WTC11 (cell line): ENCODE measurements at regions not wholly inside any gene's neighbourhood (a gene's known extent, or its start where the extent isn't known, plus 50 kb on each side); places are given as distances from the start of the nearest gene placed in this dataset.

Experiments used
- ATAC-seq: fragments of 200-7000 bp; cut with Tn5 transposase; 2 replicates; pipeline ENCODE4 v1.10.0; 2021; ENCODE audit warnings: mild to moderate bottlenecking, moderate library complexity
- CTCF ChIA-PET: fragments of 300-600 bp; sonication (Branson Sonifier 250); formaldehyde crosslinking; loops from one replicate; lab custom pipeline; 2021; ENCODE audit warnings: antibody characterized with exemption; lab: Charles Lee
- POLR2A ChIA-PET: fragments of 350-600 bp; sonication (Branson Sonifier 250); formaldehyde crosslinking; loops from one replicate; lab custom pipeline; 2021; ENCODE audit warnings: antibody characterized with exemption; lab: Charles Lee
- DNase-seq: peaks from one replicate; pipeline ENCODE4 v3.0.0; 2021; ENCODE audit warnings: low spot score
- H3K27ac Mint-ChIP-seq: 2 replicates; pipeline ENCODE4 v1.8.0; 2021; ENCODE audit warnings: mixed read lengths
- H3K27me3 Mint-ChIP-seq: 2 replicates; pipeline ENCODE4 v1.8.0; 2021; ENCODE audit warnings: low read depth, mild to moderate bottlenecking, moderate library complexity, mixed read lengths
- H3K36me3 Mint-ChIP-seq: 2 replicates; pipeline ENCODE4 v1.8.0; 2021; ENCODE audit warnings: mixed read lengths
- H3K4me1 Mint-ChIP-seq: 2 replicates; pipeline ENCODE4 v1.8.0; 2022; ENCODE audit warnings: mixed read lengths
- H3K4me3 Mint-ChIP-seq: 2 replicates; pipeline ENCODE4 v1.8.0; 2021; ENCODE audit warnings: mild to moderate bottlenecking, moderate library complexity, mixed read lengths
- H3K9me3 Mint-ChIP-seq: 2 replicates; pipeline ENCODE4 v1.8.0; 2021; ENCODE audit warnings: mixed read lengths
- ATF1 ChIP-seq: sonication (generic); formaldehyde crosslinking; IDR thresholded peaks from 2 replicates; pipeline ENCODE4 v1.8.1; 2023; ENCODE audit warnings: mild to moderate bottlenecking, moderate library complexity, missing genetic modification reagents
- CBFB ChIP-seq: sonication (generic); formaldehyde crosslinking; IDR thresholded peaks from 2 replicates; pipeline ENCODE4 v1.8.1; 2022; ENCODE audit warnings: mild to moderate bottlenecking, low read depth, missing genetic modification reagents
- CREB1 ChIP-seq: sonication (generic); formaldehyde crosslinking; IDR thresholded peaks from 2 replicates; pipeline ENCODE4 v1.8.0; 2023; ENCODE audit warnings: mild to moderate bottlenecking, missing genetic modification reagents
- CREM ChIP-seq: sonication (generic); formaldehyde crosslinking; IDR thresholded peaks from 2 replicates; pipeline ENCODE4 v1.8.1; 2022; ENCODE audit warnings: mild to moderate bottlenecking, missing genetic modification reagents, moderate library complexity
- ESRRA ChIP-seq: sonication (generic); formaldehyde crosslinking; IDR thresholded peaks from 2 replicates; pipeline ENCODE4 v1.8.1; 2022; ENCODE audit warnings: mild to moderate bottlenecking, missing genetic modification reagents, borderline replicate concordance
- ETV6 ChIP-seq: sonication (generic); formaldehyde crosslinking; IDR thresholded peaks from 2 replicates; pipeline ENCODE4 v1.8.1; 2022; ENCODE audit warnings: mild to moderate bottlenecking, missing genetic modification reagents
- GTF2I ChIP-seq: fragments of 250-450 bp; sonication (Bioruptor Pico); conservative IDR thresholded peaks from 2 replicates; pipeline ENCODE4 v1.4.0; 2021; ENCODE audit warnings: mild to moderate bottlenecking
- IRF2 ChIP-seq: sonication (generic); formaldehyde crosslinking; IDR thresholded peaks from 2 replicates; pipeline ENCODE4 v1.8.0; 2022; ENCODE audit warnings: low read depth, missing genetic modification reagents, borderline replicate concordance
- KAT7 ChIP-seq: sonication (generic); formaldehyde crosslinking; IDR thresholded peaks from 2 replicates; pipeline ENCODE4 v1.8.1; 2023; ENCODE audit warnings: missing genetic modification reagents, mild to moderate bottlenecking, borderline replicate concordance
- MXD4 ChIP-seq: fragments of 250-450 bp; sonication (Bioruptor Pico); IDR thresholded peaks from 2 replicates; pipeline ENCODE4 v1.8.0; 2021; ENCODE audit warnings: mild to moderate bottlenecking, moderate library complexity, borderline replicate concordance
- MYBL2 ChIP-seq: sonication (generic); formaldehyde crosslinking; IDR thresholded peaks from 2 replicates; pipeline ENCODE4 v1.8.1; 2023; ENCODE audit warnings: mild to moderate bottlenecking, moderate library complexity, missing genetic modification reagents
- NFE2L1 ChIP-seq: sonication (generic); formaldehyde crosslinking; IDR thresholded peaks from 2 replicates; pipeline ENCODE4 v1.8.1; 2023; ENCODE audit warnings: missing genetic modification reagents
- PRRX2 ChIP-seq: fragments of 250-450 bp; sonication (Bioruptor Pico); IDR thresholded peaks from 2 replicates; pipeline ENCODE4 v1.8.0; 2021; ENCODE audit warnings: mild to moderate bottlenecking
- RELA ChIP-seq: sonication (generic); formaldehyde crosslinking; IDR thresholded peaks from 2 replicates; pipeline ENCODE4 v1.8.1; 2022; ENCODE audit warnings: missing genetic modification reagents, mild to moderate bottlenecking, borderline replicate concordance
- TCF7 ChIP-seq: sonication (generic); formaldehyde crosslinking; IDR thresholded peaks from 2 replicates; pipeline ENCODE4 v1.8.0; 2022; ENCODE audit warnings: mild to moderate bottlenecking, low read depth, missing genetic modification reagents, moderate library complexity
- TEAD4 ChIP-seq: sonication (generic); formaldehyde crosslinking; IDR thresholded peaks from 2 replicates; pipeline ENCODE4 v1.8.0; 2022; ENCODE audit warnings: mild to moderate bottlenecking, missing genetic modification reagents
- ZNF219 ChIP-seq: sonication (generic); formaldehyde crosslinking; IDR thresholded peaks from 2 replicates; pipeline ENCODE4 v1.8.0; 2023; ENCODE audit warnings: missing genetic modification reagents, mild to moderate bottlenecking, borderline replicate concordance
- ZNF232 ChIP-seq: sonication (generic); formaldehyde crosslinking; IDR thresholded peaks from 2 replicates; pipeline ENCODE4 v1.8.0; 2022; ENCODE audit warnings: mild to moderate bottlenecking, missing genetic modification reagents
- ZNF423 ChIP-seq: fragments of 250-450 bp; sonication (Bioruptor Pico); IDR thresholded peaks from 2 replicates; pipeline ENCODE4 v2.1.2; 2022; ENCODE audit warnings: mild to moderate bottlenecking, moderate library complexity
- TF ChIP-seq, protein P1 (sequence below): sonication (generic); formaldehyde crosslinking; IDR thresholded peaks from 2 replicates; pipeline ENCODE4 v1.8.0; 2022; ENCODE audit warnings: mild to moderate bottlenecking, missing genetic modification reagents
- TF ChIP-seq, protein P2 (sequence below): sonication (generic); formaldehyde crosslinking; IDR thresholded peaks from 2 replicates; pipeline ENCODE4 v1.8.0; 2023; ENCODE audit warnings: missing genetic modification reagents
- TF ChIP-seq, protein P3 (sequence below): sonication (generic); formaldehyde crosslinking; IDR thresholded peaks from 2 replicates; pipeline ENCODE4 v1.8.0; 2023; ENCODE audit warnings: missing genetic modification reagents, mild to moderate bottlenecking, borderline replicate concordance
- TF ChIP-seq, protein P4 (sequence below): sonication (generic); formaldehyde crosslinking; IDR thresholded peaks from 2 replicates; pipeline ENCODE4 v1.8.0; 2023; ENCODE audit warnings: mild to moderate bottlenecking, missing genetic modification reagents
- TF ChIP-seq, protein P5 (sequence below): sonication (generic); formaldehyde crosslinking; IDR thresholded peaks from 2 replicates; pipeline ENCODE4 v1.8.1; 2023; ENCODE audit warnings: mild to moderate bottlenecking, missing genetic modification reagents, borderline replicate concordance
- TF ChIP-seq, protein P6 (sequence below): sonication (generic); formaldehyde crosslinking; IDR thresholded peaks from 2 replicates; pipeline ENCODE4 v1.8.1; 2022; ENCODE audit warnings: low read depth, missing genetic modification reagents, borderline replicate concordance

DNA sequence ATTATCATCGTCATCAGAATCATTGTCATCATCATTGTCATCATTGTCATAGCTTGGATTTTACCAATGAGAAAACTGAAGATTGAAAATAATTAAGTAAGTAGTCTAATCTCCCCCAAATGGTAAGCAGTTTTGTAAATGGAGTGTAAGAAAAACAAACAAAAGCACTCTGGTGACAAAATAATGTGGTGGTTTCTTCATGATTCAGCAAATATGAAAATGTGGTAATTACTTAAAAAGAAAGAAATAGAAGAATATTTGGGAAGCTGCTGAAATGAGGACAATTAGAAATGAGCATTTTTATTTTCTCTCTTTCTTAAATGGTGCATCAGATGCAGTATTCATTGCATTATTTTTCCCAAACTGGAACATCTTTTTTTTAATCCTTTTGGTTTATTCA is 514.4 kb downstream of the DCDC2C start:
- Mint-ChIP-seq H3K36me3 (peaks cover 65% of the 10 kb centered on the region), H3K9me3 (peaks cover 82% of the 10 kb centered on the region), H3K27me3 (no peaks in the 10 kb centered on the region; the same call in 1 of the 2 replicates), H3K4me1 (no peaks in the 10 kb centered on the region), H3K4me3 (no peak overlapping the region)
- DNase-seq: no peak
- TF ChIP-seq KAT7 (CRISPR knock-in tag): no peak
- TF ChIP-seq TCF7: no peak
- TF ChIP-seq, protein P1, sequence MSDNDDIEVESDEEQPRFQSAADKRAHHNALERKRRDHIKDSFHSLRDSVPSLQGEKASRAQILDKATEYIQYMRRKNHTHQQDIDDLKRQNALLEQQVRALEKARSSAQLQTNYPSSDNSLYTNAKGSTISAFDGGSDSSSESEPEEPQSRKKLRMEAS (CRISPR knock-in tag): no peak
- TF ChIP-seq NFE2L1 (CRISPR knock-in tag): no peak
- no peak for TF ChIP-seq ZNF219 (CRISPR knock-in tag)
- no peak for TF ChIP-seq ZNF423 (CRISPR knock-in tag)
- TF ChIP-seq ATF1: no peak
- TF ChIP-seq, protein P2, sequence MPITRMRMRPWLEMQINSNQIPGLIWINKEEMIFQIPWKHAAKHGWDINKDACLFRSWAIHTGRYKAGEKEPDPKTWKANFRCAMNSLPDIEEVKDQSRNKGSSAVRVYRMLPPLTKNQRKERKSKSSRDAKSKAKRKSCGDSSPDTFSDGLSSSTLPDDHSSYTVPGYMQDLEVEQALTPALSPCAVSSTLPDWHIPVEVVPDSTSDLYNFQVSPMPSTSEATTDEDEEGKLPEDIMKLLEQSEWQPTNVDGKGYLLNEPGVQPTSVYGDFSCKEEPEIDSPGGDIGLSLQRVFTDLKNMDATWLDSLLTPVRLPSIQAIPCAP (CRISPR knock-in tag): no peak
- no peak for TF ChIP-seq ETV6
- TF ChIP-seq CREB1 (CRISPR knock-in tag): no peak
- no peak for TF ChIP-seq IRF2 (CRISPR knock-in tag)
- TF ChIP-seq, protein P3, sequence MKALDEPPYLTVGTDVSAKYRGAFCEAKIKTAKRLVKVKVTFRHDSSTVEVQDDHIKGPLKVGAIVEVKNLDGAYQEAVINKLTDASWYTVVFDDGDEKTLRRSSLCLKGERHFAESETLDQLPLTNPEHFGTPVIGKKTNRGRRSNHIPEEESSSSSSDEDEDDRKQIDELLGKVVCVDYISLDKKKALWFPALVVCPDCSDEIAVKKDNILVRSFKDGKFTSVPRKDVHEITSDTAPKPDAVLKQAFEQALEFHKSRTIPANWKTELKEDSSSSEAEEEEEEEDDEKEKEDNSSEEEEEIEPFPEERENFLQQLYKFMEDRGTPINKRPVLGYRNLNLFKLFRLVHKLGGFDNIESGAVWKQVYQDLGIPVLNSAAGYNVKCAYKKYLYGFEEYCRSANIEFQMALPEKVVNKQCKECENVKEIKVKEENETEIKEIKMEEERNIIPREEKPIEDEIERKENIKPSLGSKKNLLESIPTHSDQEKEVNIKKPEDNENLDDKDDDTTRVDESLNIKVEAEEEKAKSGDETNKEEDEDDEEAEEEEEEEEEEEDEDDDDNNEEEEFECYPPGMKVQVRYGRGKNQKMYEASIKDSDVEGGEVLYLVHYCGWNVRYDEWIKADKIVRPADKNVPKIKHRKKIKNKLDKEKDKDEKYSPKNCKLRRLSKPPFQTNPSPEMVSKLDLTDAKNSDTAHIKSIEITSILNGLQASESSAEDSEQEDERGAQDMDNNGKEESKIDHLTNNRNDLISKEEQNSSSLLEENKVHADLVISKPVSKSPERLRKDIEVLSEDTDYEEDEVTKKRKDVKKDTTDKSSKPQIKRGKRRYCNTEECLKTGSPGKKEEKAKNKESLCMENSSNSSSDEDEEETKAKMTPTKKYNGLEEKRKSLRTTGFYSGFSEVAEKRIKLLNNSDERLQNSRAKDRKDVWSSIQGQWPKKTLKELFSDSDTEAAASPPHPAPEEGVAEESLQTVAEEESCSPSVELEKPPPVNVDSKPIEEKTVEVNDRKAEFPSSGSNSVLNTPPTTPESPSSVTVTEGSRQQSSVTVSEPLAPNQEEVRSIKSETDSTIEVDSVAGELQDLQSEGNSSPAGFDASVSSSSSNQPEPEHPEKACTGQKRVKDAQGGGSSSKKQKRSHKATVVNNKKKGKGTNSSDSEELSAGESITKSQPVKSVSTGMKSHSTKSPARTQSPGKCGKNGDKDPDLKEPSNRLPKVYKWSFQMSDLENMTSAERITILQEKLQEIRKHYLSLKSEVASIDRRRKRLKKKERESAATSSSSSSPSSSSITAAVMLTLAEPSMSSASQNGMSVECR (CRISPR knock-in tag): no peak
- no peak for TF ChIP-seq ZNF232 (CRISPR knock-in tag)
- no peak for TF ChIP-seq CBFB (CRISPR knock-in tag)
- no peak for TF ChIP-seq MYBL2 (CRISPR knock-in tag)
- TF ChIP-seq, all 79 proteins: peak for 0
- no peak for ATAC-seq
- POLR2A ChIA-PET: no interaction called here
- CTCF ChIA-PET: interaction anchor here (0.6 kb wide), 1 partner anchor 1536 kb away, joined by 3 read pairs; no protein-coding TSS in a partner anchor
- H3K27ac Mint-ChIP-seq: no peak overlapping the region

DNA sequence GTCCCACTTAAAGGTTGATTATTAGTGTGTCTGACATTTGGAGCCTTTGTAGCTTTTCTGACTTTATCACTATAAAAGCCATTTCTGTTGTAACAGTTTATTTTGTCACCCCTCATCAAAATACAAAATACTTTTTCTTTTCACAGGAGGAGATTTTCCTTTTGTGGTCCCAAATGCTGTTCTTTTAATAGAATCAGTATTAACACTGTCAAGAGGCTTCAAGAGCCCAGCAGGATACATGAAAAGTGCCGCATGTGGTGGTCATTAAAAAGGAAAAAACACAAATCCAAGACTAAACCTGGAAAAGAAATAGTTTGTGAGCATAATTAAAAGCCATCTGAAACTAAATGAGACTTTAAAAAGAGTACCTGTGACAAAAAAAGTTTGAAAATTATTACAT is 515.7 kb downstream of the DCDC2C start:
- ChIA-PET CTCF (no interaction called here), POLR2A (no interaction called here)
- TF ChIP-seq, protein P4, sequence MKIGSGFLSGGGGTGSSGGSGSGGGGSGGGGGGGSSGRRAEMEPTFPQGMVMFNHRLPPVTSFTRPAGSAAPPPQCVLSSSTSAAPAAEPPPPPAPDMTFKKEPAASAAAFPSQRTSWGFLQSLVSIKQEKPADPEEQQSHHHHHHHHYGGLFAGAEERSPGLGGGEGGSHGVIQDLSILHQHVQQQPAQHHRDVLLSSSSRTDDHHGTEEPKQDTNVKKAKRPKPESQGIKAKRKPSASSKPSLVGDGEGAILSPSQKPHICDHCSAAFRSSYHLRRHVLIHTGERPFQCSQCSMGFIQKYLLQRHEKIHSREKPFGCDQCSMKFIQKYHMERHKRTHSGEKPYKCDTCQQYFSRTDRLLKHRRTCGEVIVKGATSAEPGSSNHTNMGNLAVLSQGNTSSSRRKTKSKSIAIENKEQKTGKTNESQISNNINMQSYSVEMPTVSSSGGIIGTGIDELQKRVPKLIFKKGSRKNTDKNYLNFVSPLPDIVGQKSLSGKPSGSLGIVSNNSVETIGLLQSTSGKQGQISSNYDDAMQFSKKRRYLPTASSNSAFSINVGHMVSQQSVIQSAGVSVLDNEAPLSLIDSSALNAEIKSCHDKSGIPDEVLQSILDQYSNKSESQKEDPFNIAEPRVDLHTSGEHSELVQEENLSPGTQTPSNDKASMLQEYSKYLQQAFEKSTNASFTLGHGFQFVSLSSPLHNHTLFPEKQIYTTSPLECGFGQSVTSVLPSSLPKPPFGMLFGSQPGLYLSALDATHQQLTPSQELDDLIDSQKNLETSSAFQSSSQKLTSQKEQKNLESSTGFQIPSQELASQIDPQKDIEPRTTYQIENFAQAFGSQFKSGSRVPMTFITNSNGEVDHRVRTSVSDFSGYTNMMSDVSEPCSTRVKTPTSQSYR (CRISPR knock-in tag): no peak
- no peak for TF ChIP-seq PRRX2 (CRISPR knock-in tag)
- TF ChIP-seq RELA: no peak
- no peak for TF ChIP-seq MXD4 (CRISPR knock-in tag)
- TF ChIP-seq GTF2I (CRISPR knock-in tag): no peak
- TF ChIP-seq CREM (CRISPR knock-in tag): no peak
- no peak for TF ChIP-seq TEAD4 (CRISPR knock-in tag)
- TF ChIP-seq, protein P5, sequence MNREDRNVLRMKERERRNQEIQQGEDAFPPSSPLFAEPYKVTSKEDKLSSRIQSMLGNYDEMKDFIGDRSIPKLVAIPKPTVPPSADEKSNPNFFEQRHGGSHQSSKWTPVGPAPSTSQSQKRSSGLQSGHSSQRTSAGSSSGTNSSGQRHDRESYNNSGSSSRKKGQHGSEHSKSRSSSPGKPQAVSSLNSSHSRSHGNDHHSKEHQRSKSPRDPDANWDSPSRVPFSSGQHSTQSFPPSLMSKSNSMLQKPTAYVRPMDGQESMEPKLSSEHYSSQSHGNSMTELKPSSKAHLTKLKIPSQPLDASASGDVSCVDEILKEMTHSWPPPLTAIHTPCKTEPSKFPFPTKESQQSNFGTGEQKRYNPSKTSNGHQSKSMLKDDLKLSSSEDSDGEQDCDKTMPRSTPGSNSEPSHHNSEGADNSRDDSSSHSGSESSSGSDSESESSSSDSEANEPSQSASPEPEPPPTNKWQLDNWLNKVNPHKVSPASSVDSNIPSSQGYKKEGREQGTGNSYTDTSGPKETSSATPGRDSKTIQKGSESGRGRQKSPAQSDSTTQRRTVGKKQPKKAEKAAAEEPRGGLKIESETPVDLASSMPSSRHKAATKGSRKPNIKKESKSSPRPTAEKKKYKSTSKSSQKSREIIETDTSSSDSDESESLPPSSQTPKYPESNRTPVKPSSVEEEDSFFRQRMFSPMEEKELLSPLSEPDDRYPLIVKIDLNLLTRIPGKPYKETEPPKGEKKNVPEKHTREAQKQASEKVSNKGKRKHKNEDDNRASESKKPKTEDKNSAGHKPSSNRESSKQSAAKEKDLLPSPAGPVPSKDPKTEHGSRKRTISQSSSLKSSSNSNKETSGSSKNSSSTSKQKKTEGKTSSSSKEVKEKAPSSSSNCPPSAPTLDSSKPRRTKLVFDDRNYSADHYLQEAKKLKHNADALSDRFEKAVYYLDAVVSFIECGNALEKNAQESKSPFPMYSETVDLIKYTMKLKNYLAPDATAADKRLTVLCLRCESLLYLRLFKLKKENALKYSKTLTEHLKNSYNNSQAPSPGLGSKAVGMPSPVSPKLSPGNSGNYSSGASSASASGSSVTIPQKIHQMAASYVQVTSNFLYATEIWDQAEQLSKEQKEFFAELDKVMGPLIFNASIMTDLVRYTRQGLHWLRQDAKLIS (CRISPR knock-in tag): no peak
- TF ChIP-seq ESRRA (CRISPR knock-in tag): no peak
- TF ChIP-seq, protein P6, sequence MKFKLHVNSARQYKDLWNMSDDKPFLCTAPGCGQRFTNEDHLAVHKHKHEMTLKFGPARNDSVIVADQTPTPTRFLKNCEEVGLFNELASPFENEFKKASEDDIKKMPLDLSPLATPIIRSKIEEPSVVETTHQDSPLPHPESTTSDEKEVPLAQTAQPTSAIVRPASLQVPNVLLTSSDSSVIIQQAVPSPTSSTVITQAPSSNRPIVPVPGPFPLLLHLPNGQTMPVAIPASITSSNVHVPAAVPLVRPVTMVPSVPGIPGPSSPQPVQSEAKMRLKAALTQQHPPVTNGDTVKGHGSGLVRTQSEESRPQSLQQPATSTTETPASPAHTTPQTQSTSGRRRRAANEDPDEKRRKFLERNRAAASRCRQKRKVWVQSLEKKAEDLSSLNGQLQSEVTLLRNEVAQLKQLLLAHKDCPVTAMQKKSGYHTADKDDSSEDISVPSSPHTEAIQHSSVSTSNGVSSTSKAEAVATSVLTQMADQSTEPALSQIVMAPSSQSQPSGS: no peak
- no peak for TF ChIP-seq CREB1 (CRISPR knock-in tag)
- H3K27me3 Mint-ChIP-seq: peaks cover 3% of the 10 kb centered on the region
- H3K4me3 Mint-ChIP-seq: no peak overlapping the region
- H3K4me1 Mint-ChIP-seq: no peaks in the 10 kb centered on the region
- no peak overlapping the region for H3K27ac Mint-ChIP-seq
- no peak for ATAC-seq
- DNase-seq: no peak
- H3K9me3 Mint-ChIP-seq: peaks cover 83% of the 10 kb centered on the region
- peaks cover 68% of the 10 kb centered on the region for H3K36me3 Mint-ChIP-seq
